HG03520 (cell line): ENCODE measurements at regions not wholly inside any gene's neighbourhood (a gene's known extent, or its start where the extent isn't known, plus 50 kb on each side); places are given as distances from the start of the nearest gene placed in this dataset.
"Not testable (repeated sequence)": the region's sequence is repeated elsewhere in the genome, so short reads cannot be mapped to it uniquely, and the experiment has no call there.

Experiments
- ATAC-seq: cut with Tn5 transposase; IDR thresholded peaks from one replicate; pipeline ENCODE4 v1.9.1; 2021; ENCODE audit warnings: mild to moderate bottlenecking, moderate library complexity; ENCODE audit not compliant: unreplicated experiment

DNA sequence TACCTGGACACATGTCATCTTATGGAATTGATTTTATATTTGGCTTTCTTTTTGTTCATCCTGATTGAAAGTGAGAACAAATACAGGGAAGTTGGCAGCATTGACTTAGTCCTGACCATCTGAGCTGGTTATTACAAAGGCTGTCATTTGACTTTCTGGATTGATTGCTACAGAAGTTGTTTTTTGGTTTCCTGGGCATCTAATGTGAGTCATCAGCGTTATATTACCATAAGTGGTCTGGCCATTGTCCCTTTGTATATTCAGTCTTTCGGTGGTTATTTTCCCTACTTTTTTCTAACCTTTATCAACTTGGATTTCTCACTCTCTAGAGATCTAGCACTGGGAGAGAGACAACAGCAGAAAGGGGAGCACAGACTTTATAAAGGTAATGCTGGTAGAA lies 1646.5 kb downstream of the MRPL39 start:
- ATAC-seq: no peak

DNA sequence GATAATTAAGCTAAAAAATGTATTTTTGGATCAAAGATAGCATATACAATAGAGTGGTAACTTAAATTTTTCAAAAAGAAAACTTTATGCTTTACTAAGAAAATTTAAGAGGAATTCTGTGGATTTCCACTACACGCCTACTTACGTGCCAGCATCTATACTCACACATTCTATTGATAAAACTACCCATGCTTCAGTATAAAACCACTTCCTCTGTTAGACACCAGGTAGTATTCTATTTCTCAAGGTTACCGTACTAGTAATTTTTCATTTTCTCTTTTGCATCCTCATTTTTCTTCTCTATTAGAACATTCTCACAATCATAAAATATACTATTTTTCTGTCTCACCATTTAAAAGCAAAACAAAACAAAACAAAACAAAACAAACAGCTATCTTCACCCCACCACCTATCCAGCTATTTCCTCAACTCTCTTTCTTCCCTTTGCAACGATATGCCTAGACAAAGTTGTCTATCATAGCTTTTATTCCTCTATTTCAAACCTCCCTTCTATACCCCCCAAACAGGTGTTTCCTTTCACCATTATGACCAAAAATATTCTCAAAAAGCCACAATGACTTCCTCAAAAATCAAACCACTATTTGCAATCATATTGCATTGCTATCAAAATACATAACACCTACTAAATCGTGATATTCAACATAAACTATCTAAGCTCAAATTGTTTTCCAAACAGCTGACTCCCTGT lies 1652.0 kb downstream of the MRPL39 start:
- ATAC-seq: no peak

DNA sequence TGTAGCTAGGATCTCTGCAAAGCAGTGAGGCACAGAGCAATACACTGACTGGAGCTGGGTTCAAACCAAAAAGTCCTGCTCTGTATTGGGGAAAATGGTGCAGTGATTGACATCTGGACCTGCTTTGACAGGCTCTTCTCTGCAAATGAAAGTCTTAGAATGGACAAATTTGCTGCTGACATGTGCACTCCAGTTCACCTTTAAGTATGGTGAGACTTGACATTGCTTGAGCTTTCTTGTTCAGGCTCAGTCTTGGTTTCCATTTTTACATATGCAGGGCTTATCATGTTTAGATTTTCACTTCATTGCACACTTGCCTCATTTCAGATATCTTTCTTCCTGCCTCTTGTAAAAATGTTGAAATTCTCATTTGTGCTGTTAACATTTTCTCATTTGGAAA lies 1655.0 kb downstream of the MRPL39 start:
- ATAC-seq: no peak

DNA sequence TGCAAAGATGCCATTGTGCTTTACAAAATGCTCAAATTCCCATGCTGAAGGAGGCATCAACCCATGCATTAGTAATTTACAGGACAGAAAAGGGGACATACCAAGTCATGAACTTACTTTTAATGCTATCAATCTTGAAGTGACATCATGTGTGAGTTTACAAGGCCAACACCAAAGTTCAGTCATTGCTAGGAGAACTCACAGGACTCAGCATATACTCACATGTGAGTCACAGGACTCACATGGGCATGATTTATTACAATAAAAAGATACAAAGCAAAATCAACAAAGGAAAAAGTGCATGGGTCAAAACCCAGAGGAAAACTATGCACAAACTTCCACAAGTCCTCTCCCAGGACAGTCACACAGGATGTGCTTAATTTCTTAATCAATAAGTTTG lies 1656.0 kb downstream of the MRPL39 start:
- ATAC-seq: no peak

DNA sequence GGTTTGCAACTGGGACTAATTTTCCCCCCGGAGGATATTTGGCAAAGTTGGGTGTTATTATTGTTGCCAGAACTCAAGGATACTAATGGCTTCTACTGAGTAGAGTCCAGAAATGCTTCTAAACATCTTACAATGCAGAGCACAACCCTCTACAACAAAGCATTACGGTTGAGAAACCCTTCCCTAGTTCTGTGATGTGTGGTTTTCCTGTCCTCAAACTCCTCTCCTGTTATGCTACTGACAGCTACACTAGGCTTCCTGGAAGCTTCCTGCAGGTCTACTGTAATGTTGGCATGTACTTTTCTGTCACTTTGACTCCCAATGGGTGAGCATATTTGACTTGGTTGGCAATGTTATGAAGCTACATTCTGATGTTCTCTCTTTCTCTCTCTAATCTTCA lies 1656.9 kb downstream of the MRPL39 start:
- no peak for ATAC-seq

DNA sequence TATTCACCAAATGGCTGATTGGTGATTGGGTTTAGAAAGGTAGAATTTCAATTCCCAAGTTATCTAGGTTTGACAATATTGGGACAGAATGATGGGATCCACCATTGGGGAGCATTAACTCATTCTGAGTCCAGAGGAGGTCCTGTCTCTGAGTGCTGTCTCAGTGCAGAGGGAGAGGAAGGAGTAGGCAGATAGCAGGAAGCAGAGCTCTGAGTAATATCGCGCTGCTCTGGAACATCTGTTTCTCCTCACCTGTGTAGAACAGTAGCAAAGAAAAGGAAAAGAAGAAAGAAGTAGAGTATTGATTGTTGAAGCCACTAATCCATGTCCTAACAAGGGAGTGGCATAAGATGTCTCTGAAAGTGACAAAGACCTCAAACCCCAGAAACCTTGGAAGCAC lies 1657.8 kb downstream of the MRPL39 start:
- ATAC-seq: no peak

DNA sequence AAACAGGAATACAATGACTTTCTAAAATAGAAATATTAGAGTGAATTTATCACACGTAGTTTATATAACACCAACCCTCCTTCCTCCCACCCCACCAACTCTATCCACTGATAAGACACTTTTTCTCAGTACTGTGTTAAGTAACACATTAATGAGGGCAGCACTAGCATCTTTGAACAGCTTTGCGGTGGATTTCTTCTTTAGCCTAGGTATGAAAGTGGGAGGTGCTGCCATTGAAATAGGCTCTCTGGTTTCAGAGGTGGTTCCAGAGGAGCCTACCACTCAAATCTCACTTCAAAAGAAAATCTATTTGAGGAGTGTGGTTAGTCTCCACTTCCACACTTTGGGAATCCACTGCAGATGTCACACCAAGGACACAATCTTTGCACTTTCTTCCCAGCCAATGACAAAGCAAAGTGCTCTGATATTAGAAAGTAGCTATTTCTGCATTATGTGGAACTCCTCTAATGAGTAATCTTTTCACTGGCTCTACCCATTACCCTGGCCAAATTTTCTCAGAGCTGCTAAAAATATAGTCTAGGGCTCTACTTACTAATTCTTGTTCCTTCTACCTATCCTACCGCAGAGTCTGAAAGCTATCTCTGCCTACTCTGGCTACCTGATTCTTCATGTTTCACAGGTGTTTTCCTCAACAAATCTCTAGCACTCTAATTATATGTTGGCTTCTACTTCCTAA lies 1667.8 kb downstream of the MRPL39 start:
- ATAC-seq: peak; percentile 44

DNA sequence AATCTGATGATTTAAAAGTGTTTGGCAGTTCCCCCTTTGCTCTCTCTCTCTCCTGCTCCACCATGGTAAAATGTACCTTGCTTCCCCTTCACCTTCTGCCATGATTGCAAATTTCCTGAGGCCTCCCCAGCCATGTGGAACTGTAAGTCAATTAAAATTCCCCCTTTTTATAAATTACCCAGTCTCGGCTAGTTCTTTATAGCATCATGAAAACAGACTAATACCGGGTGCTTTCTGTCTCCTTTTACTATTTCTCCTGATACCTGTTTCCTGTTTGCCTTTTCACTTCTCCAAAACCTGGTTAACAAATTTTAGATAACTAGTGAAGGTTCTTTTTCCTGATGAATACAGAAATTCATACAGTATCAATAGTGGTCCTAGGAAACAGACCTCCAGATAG lies 1670.3 kb downstream of the MRPL39 start:
- no peak for ATAC-seq

DNA sequence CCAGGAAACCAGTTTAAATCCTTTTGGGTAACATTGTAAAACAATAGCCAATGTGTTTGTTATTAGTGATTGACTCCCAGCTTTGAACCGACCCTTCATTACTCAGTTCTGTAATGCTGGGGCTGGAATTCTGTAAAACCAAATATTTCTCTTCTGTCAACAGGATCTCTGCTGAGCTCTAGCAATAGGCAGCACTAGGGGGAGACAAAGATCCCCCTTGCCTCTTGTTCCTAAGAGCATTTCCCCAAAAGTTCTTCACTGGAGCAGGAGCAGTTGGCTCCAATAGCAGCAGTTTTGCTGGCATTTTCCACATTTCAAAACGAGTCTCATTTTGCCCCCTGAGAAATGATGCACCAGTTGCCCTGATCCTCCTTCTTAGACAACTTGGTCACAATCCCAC lies 1671.1 kb downstream of the MRPL39 start:
- no peak for ATAC-seq

DNA sequence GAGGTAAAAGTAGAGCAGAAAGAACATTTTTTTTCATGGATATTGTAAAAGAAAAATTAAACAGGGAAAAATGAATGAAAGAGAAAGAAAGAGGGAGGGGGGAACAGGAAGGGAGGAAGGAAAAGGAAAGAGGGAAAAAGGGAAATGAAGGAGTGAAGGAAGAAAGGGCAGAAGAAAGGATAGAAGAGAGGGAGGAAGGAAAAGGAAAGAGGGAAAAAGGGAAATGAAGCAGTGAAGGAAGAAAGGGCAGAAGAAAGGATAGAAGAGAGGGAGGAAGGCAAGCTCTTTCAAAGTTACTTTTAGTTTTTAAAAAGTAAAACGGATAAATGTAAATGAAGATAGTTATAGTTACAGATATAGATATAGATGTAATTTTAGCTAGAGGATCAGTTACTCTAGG lies 1676.7 kb downstream of the MRPL39 start:
- no peak for ATAC-seq

DNA sequence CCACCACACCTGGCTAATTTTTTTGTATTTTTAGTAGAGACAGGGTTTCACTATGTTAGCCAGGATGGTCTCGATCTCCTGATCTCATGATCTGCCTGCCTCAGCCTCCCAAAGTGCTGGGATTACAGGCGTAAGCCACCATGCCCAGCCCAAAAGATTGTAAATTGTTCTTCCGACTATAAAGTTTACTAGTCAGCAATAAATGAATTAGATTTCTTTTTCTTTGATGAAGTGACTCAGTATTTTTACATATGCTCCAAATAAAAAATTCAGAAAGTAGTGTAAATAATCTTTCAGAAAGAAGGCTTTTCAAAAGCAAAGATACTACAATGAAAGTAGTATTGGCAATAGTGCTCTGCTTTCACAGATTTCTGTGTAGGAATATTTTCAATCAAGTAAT lies 1680.9 kb downstream of the MRPL39 start:
- ATAC-seq: not testable (repeated sequence)

DNA sequence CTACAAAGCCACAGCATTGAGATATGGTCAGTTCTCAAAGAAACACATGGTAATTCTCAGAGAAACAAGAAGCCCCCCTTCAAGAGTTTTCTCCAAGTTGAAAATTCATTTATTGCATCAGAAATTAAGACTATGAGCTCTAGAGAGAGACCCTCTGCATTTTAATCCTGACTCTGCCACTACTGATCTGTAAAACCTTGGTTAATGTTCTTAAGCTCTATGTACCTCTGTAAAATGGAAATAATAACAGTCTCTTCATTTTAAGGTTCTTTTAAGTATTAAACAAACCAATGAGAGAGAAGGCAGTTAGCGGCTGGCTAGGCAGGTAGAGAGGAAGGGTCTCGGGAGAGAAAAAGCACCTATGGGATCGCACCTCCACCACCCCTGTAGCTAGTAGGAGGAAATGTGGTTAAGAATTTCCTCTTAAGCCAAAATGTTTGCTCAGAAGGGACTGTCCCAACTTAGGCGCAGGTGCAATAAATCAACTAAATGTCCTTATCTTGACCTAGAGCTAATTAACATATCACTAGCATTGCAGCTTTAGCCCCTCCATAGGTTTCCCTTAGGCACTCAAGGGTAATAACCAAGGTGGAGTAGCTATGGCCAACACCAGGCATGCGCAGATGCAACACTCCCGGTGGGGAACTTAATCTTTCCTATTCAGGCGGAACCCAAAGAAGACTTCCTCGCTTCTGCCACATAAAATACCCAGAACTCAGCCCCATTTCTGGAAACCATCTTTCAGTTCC lies 1685.4 kb downstream of the MRPL39 start:
- ATAC-seq: no peak

DNA sequence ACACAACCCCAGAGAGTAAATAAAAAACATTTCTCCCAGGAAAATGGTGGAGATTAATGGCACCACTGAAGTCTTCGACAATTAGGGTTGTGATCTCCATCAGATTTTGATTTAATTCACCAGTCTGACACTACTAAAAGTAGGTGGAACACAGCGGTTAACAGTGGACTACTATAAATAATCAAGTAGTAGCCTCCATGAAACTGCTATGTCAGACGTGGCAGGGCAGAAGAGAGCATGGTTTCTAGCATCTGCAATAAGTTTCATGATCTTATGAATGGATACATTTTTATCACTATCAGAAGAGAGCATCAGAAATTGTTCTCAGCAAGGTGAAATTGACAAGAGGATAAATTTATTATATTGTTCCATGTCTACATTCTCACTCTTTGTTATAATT lies 1706.6 kb downstream of the MRPL39 start:
- ATAC-seq: no peak

DNA sequence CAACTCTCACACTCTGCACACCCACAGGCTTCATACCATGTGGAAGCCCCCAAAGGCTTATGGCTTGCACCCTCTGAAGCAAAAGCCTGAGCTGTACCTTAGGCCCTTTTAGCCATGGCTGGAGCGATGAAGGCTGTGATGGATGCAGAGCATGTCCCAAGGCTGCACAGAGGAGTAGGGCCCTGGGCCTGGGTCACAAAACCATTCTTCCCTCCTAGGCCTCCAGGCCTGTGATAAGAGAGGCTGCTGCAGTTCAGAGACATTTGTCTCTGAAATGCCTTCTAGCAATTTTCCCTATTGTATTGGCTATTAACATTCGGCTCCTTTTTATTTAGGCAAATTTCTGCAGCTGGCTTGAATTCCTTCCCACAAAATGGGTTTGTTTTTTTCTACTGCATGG lies 1707.7 kb downstream of the MRPL39 start:
- ATAC-seq: no peak

DNA sequence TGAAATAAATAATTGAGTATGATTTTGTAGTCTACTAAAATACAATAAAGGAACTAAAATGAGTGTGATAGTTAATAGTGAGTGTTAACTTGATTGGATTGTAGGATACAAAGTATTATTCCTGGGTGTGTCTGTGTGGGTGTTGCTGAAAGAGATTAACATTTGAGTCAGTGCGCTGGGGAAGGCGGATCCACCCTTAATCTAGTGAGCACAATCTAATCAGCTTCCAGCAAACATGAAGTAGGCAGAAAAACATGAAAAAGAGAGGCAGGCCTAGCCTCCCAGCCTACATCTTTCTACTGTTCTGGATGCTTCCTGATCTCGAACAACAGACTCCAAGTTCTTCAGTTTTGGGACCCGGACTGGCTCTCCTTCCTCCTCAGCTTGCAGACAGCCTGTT lies 1716.6 kb downstream of the MRPL39 start:
- no peak for ATAC-seq

DNA sequence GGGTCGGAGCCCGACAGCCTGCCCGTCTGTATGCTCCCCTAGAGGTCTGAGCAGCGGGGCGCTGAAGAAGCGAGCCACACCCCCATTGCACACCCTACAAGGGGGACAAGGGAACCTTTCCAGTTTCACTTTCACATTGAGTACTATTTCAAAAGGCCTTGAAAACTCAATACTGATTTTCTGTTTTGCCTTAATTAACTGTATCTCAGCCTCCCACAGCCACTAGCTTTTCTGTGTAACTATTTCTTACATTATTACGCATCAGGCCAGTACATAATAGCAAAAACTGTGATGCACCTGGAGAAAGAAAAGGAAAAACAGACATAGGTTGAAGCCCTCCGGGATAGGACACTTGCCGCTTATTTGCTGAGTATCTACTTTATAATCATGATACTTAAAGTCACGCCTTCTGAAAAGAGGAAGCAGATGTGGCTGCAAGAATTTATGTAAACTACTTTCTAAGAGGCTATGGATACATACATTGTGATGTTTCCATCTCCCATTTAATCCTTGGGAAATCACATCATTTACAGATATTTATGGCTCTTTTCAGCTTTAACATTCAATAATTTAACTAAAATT lies 1719.5 kb downstream of the MRPL39 start:
- peak; percentile 88 for ATAC-seq

DNA sequence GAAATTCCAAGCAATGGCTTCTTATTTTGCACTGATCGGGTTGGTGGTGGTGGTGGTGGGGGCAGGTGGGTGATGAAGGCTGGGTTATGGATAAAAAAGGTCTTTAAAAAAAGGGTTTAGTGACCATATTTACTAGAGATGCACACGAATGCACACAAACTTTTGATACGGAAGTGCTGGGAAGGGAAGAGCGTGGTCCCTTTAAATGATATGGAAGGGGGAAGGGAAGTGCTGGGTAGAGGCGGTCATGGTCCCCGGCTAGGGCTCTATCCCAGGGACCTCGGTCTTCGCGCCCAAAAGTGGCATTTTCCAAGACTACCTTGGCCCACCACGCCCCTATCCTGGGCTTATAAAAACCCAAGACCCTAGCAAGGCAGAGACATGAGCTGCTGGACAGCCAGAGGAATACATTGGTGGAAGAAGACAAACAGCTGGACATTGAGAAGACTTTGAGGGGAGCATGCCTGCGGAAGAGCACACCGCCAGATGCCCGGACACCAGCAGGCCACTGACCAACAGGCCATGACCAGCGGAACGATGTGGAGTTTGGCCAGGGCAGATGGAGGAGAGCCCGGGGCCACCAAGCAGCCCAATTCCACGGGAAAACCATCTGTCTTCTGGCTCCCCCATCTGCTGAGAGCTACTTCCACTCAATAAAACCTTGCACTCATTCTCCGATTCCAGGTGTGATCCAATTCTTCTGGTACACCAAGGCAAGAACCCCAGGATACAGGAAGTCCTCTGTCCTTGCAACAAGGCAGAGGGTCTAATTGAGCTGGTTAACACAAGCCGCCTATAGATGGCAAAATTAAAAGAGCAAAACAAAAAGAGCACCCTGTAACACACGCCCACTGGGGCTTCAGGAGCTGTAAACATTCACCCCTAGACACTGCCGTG lies 1720.2 kb downstream of the MRPL39 start:
- no peak for ATAC-seq

DNA sequence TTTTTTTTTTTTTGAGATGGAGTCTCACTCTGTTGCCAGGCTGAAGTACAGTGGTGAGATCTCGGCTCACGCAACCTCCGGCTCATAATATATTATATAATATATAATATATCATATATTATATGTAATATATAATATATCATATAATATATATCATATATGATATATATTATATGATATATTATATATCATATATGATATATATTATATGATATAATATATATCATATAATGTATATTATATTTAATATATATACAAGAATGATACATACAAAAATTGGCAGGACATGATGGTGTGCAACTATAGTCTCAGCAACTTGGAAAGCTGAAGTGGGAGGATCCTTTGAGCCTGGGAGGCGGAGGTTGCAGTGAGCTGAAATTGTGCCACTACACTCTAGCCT lies 1725.5 kb downstream of the MRPL39 start:
- ATAC-seq: no peak

DNA sequence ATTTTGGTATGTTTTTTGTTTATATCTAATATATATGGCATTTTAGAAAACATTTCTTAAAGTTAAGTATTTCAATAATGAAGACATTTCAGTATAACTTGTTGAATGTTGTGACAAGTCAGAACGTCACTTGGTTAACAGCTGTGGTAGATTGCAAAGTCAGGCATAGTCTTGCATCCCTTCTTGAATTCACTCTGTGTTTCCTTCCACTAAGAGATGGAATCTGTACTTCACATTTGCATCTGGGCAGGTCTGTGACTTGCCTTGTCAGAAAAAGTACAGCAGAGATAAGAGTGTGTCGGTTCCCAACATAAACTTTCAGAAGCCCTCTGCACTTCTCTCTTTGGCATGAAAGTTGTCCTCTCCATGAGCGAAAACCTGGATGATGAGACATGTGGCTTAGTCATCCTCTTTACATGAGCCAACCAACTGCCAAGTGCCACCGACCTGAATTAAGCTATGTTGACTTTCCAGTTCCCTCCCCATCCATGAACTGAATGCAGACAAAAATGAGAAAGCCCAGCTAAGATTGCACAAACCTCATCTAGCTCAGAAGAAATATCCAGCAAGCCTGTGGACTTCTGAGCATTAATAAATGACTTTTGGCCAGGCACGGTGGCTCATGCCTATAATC lies 1730.2 kb downstream of the MRPL39 start:
- no peak for ATAC-seq

DNA sequence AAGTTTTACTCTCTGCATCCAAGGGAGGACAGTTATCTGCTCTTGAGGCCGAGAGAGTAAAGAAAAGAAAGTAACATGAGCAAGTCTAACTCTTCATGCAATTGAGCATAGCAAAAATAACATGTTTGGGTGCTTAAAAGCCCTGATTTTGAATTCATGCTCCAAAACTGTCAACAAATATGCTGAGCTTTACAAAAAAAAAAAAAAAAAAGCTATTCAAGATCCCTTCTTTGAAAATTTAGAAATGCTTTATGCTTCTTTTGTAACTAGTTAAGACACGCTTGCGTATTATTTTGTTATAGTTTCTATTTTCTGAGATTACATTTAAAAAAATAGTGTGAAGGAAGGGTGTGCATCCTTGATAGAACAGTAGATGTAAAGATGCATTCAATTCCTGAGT lies 1733.0 kb downstream of the MRPL39 start:
- ATAC-seq: no peak
